DND-41 (cell line): ENCODE measurements at regions not wholly inside any gene's neighbourhood (a gene's known extent, or its start where the extent isn't known, plus 50 kb on each side); places are given as distances from the start of the nearest gene placed in this dataset.

ENCODE experiments used
- ATAC-seq: fragments of 200-7000 bp; cut with Tn5 transposase; 3 replicates; pipeline ENCODE4 v1.9.1; 2021; ENCODE audit warnings: low read depth; ENCODE audit not compliant: insufficient read depth
- DNase-seq: peaks from one replicate; pipeline ENCODE4 v3.0.0-alpha.2; 2020
- H2AFZ ChIP-seq: 2 replicates; pipeline ENCODE4 v1.6.0; 2012; ENCODE audit warnings: low read depth, low read length
- H3K27ac ChIP-seq: 2 replicates; pipeline ENCODE4 v1.5.1; 2012; ENCODE audit warnings: low read length, inconsistent platforms
- H3K27me3 ChIP-seq: fragments of 200-600 bp; sonication (generic); 2 replicates; pipeline ENCODE4 v1.6.0; 2012; ENCODE audit warnings: low read length, mild to moderate bottlenecking, inconsistent platforms; ENCODE audit not compliant: insufficient read depth, poor library complexity
- H3K36me3 ChIP-seq: 2 replicates; pipeline ENCODE4 v1.5.1; 2012; ENCODE audit warnings: low read length, inconsistent platforms; ENCODE audit not compliant: insufficient read depth
- H3K4me1 ChIP-seq: 2 replicates; pipeline ENCODE4 v1.5.1; 2012; ENCODE audit warnings: mild to moderate bottlenecking, low read length; ENCODE audit not compliant: insufficient read depth
- H3K4me2 ChIP-seq: 2 replicates; pipeline ENCODE4 v1.6.0; 2012; ENCODE audit warnings: mild to moderate bottlenecking, moderate library complexity, low read length, inconsistent platforms; ENCODE audit not compliant: insufficient read depth
- H3K4me3 ChIP-seq, 2 experiments: fragments of 200-600 bp in 1 of 2; shearing (Covaris generic) in 1 of 2; 2 replicates each; pipeline ENCODE4 v1.5.1; 2012 to 2016; ENCODE audit warnings: inconsistent platforms in 2 of 2, low read length in 2 of 2, mild to moderate bottlenecking in 2 of 2, low read depth in 1 of 2, moderate library complexity in 1 of 2
- H3K79me2 ChIP-seq: 2 replicates; pipeline ENCODE4 v1.6.0; 2012; ENCODE audit warnings: low read length, inconsistent platforms; ENCODE audit not compliant: insufficient read depth
- H3K9ac ChIP-seq: 2 replicates; pipeline ENCODE4 v1.6.0; 2012; ENCODE audit warnings: low read depth, mild to moderate bottlenecking, inconsistent platforms, low read length, moderate library complexity
- H3K9me3 ChIP-seq: 2 replicates; pipeline ENCODE4 v1.5.1; 2012; ENCODE audit warnings: low read length, moderate library complexity, mild to moderate bottlenecking, inconsistent platforms; ENCODE audit not compliant: insufficient read depth, severe bottlenecking
- H4K20me1 ChIP-seq: 2 replicates; pipeline ENCODE4 v1.6.0; 2012; ENCODE audit warnings: low read length; ENCODE audit not compliant: insufficient read depth
- EZH2 ChIP-seq: IDR thresholded peaks from 3 replicates; pipeline ENCODE4 v1.6.1; 2012; ENCODE audit warnings: borderline replicate concordance, low read depth, mild to moderate bottlenecking, moderate library complexity, low read length, inconsistent platforms; ENCODE audit not compliant: severe bottlenecking
- TF ChIP-seq, protein P1 (sequence below): IDR thresholded peaks from 2 replicates; pipeline ENCODE4 v1.5.1; 2012; ENCODE audit warnings: borderline replicate concordance, low read length, moderate library complexity, mild to moderate bottlenecking; ENCODE audit not compliant: poor library complexity, severe bottlenecking; ENCODE audit errors: extremely low read depth

DNA sequence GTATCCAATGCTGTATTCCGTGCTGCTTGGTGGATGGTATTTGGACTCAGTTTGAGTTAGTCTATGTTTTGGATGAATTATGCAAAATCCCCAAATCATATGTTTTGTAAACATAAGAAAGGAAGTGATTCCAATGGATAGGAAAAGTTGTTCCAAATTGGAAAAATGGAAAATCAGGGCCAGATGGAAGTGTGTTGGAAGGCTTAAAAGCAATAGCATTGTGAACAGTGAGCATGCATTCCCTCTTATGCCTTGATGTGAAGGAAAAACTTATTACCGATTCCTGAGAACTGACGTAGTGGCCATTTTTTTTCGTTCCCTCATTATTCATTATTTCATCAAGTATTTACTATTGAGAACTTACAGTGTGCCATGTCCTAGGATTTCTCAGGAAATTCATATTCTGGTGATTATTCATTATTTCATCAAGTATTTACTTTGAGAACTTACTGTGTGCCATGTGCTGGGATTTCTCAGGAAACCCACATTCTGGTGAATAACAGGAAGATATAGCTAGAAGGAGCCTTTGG is 144.1 kb upstream of the TPRG1 start:
- H3K27me3 ChIP-seq = no peaks in the 10 kb centered on the region
- H3K79me2 ChIP-seq = no peaks in the 10 kb centered on the region
- ATAC-seq (no peak), DNase-seq (no peak)
- no peaks in the 10 kb centered on the region for H4K20me1 ChIP-seq
- H3K36me3 ChIP-seq = no peaks in the 10 kb centered on the region
- H3K9me3 ChIP-seq = no peaks in the 10 kb centered on the region
- no peak overlapping the region for H3K9ac ChIP-seq
- TF ChIP-seq, protein P1, sequence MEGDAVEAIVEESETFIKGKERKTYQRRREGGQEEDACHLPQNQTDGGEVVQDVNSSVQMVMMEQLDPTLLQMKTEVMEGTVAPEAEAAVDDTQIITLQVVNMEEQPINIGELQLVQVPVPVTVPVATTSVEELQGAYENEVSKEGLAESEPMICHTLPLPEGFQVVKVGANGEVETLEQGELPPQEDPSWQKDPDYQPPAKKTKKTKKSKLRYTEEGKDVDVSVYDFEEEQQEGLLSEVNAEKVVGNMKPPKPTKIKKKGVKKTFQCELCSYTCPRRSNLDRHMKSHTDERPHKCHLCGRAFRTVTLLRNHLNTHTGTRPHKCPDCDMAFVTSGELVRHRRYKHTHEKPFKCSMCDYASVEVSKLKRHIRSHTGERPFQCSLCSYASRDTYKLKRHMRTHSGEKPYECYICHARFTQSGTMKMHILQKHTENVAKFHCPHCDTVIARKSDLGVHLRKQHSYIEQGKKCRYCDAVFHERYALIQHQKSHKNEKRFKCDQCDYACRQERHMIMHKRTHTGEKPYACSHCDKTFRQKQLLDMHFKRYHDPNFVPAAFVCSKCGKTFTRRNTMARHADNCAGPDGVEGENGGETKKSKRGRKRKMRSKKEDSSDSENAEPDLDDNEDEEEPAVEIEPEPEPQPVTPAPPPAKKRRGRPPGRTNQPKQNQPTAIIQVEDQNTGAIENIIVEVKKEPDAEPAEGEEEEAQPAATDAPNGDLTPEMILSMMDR = no peak
- TF ChIP-seq EZH2 = no peak
- no peak overlapping the region for H3K4me3 ChIP-seq
- H3K4me1 ChIP-seq = no peaks in the 10 kb centered on the region
- no peak overlapping the region for H3K27ac ChIP-seq
- H3K4me2 ChIP-seq = no peak overlapping the region
- H2AFZ ChIP-seq = no peak overlapping the region

DNA sequence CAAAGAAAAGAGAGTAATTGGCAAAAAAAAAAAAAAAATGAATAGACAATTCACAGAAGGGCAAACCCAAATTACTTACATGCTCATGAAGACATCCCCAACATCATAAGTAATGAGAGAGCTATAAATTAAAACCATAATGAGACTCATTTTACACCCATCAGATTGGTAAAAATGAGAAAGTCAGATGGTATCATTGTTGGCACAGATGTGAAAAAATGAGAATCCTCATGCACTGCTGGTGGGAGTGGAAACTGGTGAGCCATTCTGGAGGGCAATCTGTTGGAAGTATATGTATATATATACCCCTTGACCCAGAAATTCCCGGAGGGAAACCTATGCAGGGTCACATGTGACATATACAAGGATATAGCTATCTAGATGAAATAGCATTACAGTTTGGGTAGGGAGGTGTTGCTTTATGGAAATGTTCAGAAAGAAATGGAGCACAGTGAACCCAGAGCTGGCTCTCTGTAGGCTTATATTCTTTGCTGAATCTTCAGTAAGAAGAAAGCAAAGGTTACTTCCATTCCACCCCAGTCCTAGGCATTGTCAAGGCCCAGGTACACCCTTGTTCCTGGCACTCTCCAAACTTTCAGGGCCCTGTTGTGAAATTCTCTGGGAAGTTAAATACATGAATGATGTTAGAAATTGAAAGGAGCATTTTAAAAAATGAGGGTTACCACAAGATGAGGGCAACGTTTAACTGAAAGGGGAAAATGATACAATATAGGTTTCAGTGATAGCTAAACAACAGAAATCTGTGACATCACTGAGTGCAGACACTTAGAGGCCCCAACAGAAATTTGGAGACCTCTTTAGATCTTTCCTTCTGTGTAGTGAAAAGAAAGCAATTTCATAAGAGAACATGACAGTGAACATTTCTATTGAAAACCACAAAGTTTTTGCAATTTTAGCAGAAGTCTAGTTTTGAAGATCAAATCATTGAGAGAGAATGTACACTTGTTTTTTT is 132.7 kb upstream of the TPRG1 start:
- Histone ChIP-seq H3K79me2 (no peaks in the 10 kb centered on the region), H3K27me3 (no peaks in the 10 kb centered on the region), H3K4me1 (peaks cover 35% of the 10 kb centered on the region), H3K9me3 (no peaks in the 10 kb centered on the region), H3K27ac (peak overlapping the region; percentile 80), H4K20me1 (no peaks in the 10 kb centered on the region), H3K4me3 (no peak overlapping the region), H3K36me3 (no peaks in the 10 kb centered on the region), H2AFZ (peak overlapping the region; percentile 63), H3K9ac (peak overlapping the region; percentile 35; the same call in 1 of the 2 replicates), H3K4me2 (0 out of 2 replicates have a peak overlapping the region, but pooled peaks have one; percentile 11)
- no peak for TF ChIP-seq EZH2
- TF ChIP-seq, protein P1 = no peak
- ATAC-seq (peak; percentile 82), DNase-seq (peak; percentile 32)

DNA sequence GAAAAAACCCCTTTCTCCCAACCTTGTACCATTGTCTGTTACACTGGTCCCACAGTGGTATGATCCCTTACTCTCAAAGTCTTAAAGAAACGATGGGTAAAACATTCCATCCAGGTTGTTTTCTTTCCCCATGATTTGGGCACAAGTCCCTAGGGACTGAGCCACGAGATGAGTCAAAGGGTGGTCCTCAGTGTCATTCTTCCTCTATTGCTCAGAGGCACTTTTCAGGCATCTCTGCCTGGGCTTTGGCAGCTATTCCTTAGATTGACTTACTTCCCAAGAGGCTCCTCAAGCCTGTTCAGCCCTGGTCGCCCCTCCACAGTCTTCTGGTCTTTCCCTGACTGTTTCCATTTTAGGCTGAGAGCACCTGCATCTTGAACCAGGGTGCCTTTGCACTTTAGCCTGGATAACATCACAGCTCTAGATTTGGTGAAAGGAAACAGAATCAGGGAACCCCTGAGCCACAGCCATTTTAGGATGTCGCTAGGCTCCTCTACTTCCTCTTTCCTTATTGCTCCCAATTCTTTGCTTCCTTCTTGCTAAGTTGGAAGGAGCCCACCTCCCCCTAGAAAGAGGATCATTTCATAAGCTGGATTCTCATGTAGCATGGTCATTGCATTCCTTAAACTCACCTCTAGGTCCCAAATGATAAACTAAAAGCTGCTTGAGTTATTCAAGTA is 131.0 kb upstream of the TPRG1 start:
- Histone ChIP-seq H3K79me2 (no peaks in the 10 kb centered on the region), H3K9me3 (no peaks in the 10 kb centered on the region), H3K27me3 (no peaks in the 10 kb centered on the region), H3K4me1 (peaks cover 35% of the 10 kb centered on the region), H4K20me1 (no peaks in the 10 kb centered on the region), H3K27ac (peak overlapping the region; percentile 80), H3K4me2 (no peak overlapping the region), H3K9ac (no peak overlapping the region), H2AFZ (0 out of 2 replicates have a peak overlapping the region, but pooled peaks have one; percentile 21), H3K36me3 (no peaks in the 10 kb centered on the region), H3K4me3 (no peak overlapping the region)
- TF ChIP-seq, protein P1 = no peak
- TF ChIP-seq EZH2 = no peak
- no peak for ATAC-seq
- DNase-seq = no peak
